HEK293 (cell line): ENCODE measurements at regions not wholly inside any gene's neighbourhood (a gene's known extent, or its start where the extent isn't known, plus 50 kb on each side); places are given as distances from the start of the nearest gene placed in this dataset.

Source experiments
- CTCF ChIA-PET: fragments of 350-600 bp; formaldehyde crosslinking; extraction: SDS; loops from one replicate; lab custom pipeline; 2021; ENCODE audit warnings: antibody characterized with exemption; lab: Yijun Ruan, JAX
- POLR2A ChIA-PET: fragments of 300-600 bp; formaldehyde crosslinking; extraction: SDS; loops from one replicate; lab custom pipeline; 2020; ENCODE audit warnings: antibody characterized with exemption, inconsistent platforms; lab: Yijun Ruan, JAX
- H3K27ac ChIP-seq: fragments of 200-500 bp; sonication (Bioruptor generic); 2 replicates; pipeline ENCODE4 v1.5.1; 2014; ENCODE audit warnings: low read depth, low read length, control low read depth, inconsistent platforms; ENCODE audit errors: extremely low read depth
- H3K36me3 ChIP-seq, 2 experiments: fragments of 200-500 bp in 1 of 2; sonication (Bioruptor generic) in 1 of 2; 1 replicate in 1 of 2; 2 replicates in 1 of 2; pipeline ENCODE4 v1.5.1; 2014 to 2017; ENCODE audit warnings: inconsistent platforms in 2 of 2, low read length in 2 of 2; ENCODE audit not compliant: control insufficient read depth in 2 of 2, insufficient read depth in 1 of 2
- H3K4me1 ChIP-seq: fragments of 200-500 bp; sonication (Bioruptor generic); 2 replicates; pipeline ENCODE4 v1.5.1; 2014; ENCODE audit warnings: mild to moderate bottlenecking, low read length, inconsistent platforms; ENCODE audit not compliant: control insufficient read depth, insufficient read depth
- H3K4me3 ChIP-seq: 2 replicates; pipeline ENCODE4 v1.5.1; 2011; ENCODE audit warnings: low read depth, mild to moderate bottlenecking, control low read depth, low read length, moderate library complexity
- H3K9me3 ChIP-seq: fragments of 200-500 bp; sonication (Bioruptor generic); 2 replicates; pipeline ENCODE4 v1.5.1; 2014; ENCODE audit warnings: low read depth, low read length, inconsistent platforms; ENCODE audit not compliant: control insufficient read depth, insufficient read depth
- GFI1B ChIP-seq: fragments of 450-650 bp; formaldehyde crosslinking; IDR thresholded peaks from 2 replicates; pipeline ENCODE4 v1.5.1; 2016; ENCODE audit warnings: missing biosample characterization, missing genetic modification characterization
- KLF7 ChIP-seq: fragments of 450-650 bp; formaldehyde crosslinking; IDR thresholded peaks from 2 replicates; pipeline ENCODE4 v1.5.1; 2016; ENCODE audit warnings: missing biosample characterization, missing genetic modification characterization, borderline replicate concordance
- KLF8 ChIP-seq: fragments of 450-650 bp; formaldehyde crosslinking; IDR thresholded peaks from 2 replicates; pipeline ENCODE4 v1.5.1; 2016; ENCODE audit warnings: missing biosample characterization, missing genetic modification characterization
- PATZ1 ChIP-seq: fragments of 450-650 bp; formaldehyde crosslinking; IDR thresholded peaks from 2 replicates; pipeline ENCODE4 v1.5.1; 2016; ENCODE audit warnings: missing biosample characterization, missing genetic modification characterization
- PRDM10 ChIP-seq: fragments of 450-650 bp; formaldehyde crosslinking; IDR thresholded peaks from 2 replicates; pipeline ENCODE4 v1.5.1; 2016; ENCODE audit warnings: missing biosample characterization, missing genetic modification characterization
- SP7 ChIP-seq: fragments of 450-650 bp; formaldehyde crosslinking; IDR thresholded peaks from 2 replicates; pipeline ENCODE4 v1.5.1; 2016; ENCODE audit warnings: missing biosample characterization, missing genetic modification characterization
- TCF7L2 ChIP-seq: IDR thresholded peaks from 2 replicates; pipeline ENCODE4 v1.6.1; 2011; ENCODE audit warnings: low read depth, mild to moderate bottlenecking, inconsistent platforms, low read length, moderate library complexity, borderline replicate concordance
- ZFP69B ChIP-seq: fragments of 450-650 bp; formaldehyde crosslinking; IDR thresholded peaks from 2 replicates; pipeline ENCODE4 v1.5.1; 2016; ENCODE audit warnings: missing biosample characterization, missing genetic modification characterization
- ZIC2 ChIP-seq: fragments of 450-650 bp; formaldehyde crosslinking; IDR thresholded peaks from 2 replicates; pipeline ENCODE4 v1.5.1; 2016; ENCODE audit warnings: missing biosample characterization, missing genetic modification characterization
- ZNF148 ChIP-seq: fragments of 450-650 bp; formaldehyde crosslinking; IDR thresholded peaks from 2 replicates; pipeline ENCODE4 v1.5.0; 2017; ENCODE audit warnings: missing biosample characterization, missing genetic modification characterization, borderline replicate concordance
- ZNF292 ChIP-seq: fragments of 450-650 bp; formaldehyde crosslinking; IDR thresholded peaks from 2 replicates; pipeline ENCODE4 v1.5.1; 2016; ENCODE audit warnings: low read depth, missing biosample characterization, missing genetic modification characterization, borderline replicate concordance
- ZNF311 ChIP-seq: fragments of 450-650 bp; formaldehyde crosslinking; IDR thresholded peaks from 2 replicates; pipeline ENCODE4 v1.5.1; 2017; ENCODE audit warnings: missing biosample characterization, missing genetic modification characterization, borderline replicate concordance
- ZNF341 ChIP-seq: fragments of 450-650 bp; formaldehyde crosslinking; IDR thresholded peaks from 2 replicates; pipeline ENCODE4; 2016; ENCODE audit warnings: low read depth, missing biosample characterization, missing genetic modification characterization
- ZNF48 ChIP-seq: fragments of 450-650 bp; formaldehyde crosslinking; IDR thresholded peaks from 2 replicates; pipeline ENCODE4 v1.5.1; 2016; ENCODE audit warnings: missing biosample characterization, missing genetic modification characterization
- ZNF561 ChIP-seq: fragments of 450-650 bp; IDR thresholded peaks from 2 replicates; pipeline ENCODE4 v1.5.1; 2018; ENCODE audit warnings: missing biosample characterization, missing genetic modification characterization, borderline replicate concordance
- ZNF571 ChIP-seq: fragments of 450-650 bp; formaldehyde crosslinking; IDR thresholded peaks from 2 replicates; pipeline ENCODE4 v1.5.0; 2017; ENCODE audit warnings: missing biosample characterization, missing genetic modification characterization
- ZNF596 ChIP-seq: fragments of 450-650 bp; IDR thresholded peaks from 2 replicates; pipeline ENCODE4 v1.5.0; 2018; ENCODE audit warnings: missing biosample characterization, mild to moderate bottlenecking, missing genetic modification characterization, moderate library complexity
- ZNF704 ChIP-seq: fragments of 450-650 bp; formaldehyde crosslinking; IDR thresholded peaks from 2 replicates; pipeline ENCODE4 v1.5.1; 2016; ENCODE audit warnings: missing biosample characterization, missing genetic modification characterization
- ZNF792 ChIP-seq: fragments of 450-650 bp; formaldehyde crosslinking; IDR thresholded peaks from 2 replicates; pipeline ENCODE4 v1.5.1; 2016; ENCODE audit warnings: missing biosample characterization, missing genetic modification characterization
- ZNF837 ChIP-seq: fragments of 450-650 bp; formaldehyde crosslinking; IDR thresholded peaks from 2 replicates; pipeline ENCODE4 v1.5.1; 2016; ENCODE audit warnings: missing biosample characterization, missing genetic modification characterization
- ZSCAN23 ChIP-seq: fragments of 450-650 bp; formaldehyde crosslinking; IDR thresholded peaks from 2 replicates; pipeline ENCODE4 v1.5.1; 2016; ENCODE audit warnings: missing biosample characterization, missing genetic modification characterization
- ZXDB ChIP-seq: fragments of 450-650 bp; formaldehyde crosslinking; IDR thresholded peaks from 2 replicates; pipeline ENCODE4 v1.5.1; 2016; ENCODE audit warnings: missing biosample characterization, missing genetic modification characterization

GRCh38 chr3:66113542-66113941, 74.8 kb upstream of the MAGI1 start:
- TF ChIP-seq ZNF837 (no peak), ZNF792 (no peak), ZNF704 (tag by site-specific recombination) (no peak), KLF8 (tag by site-specific recombination) (no peak)
- Histone ChIP-seq H3K9me3 (no peaks in the 10 kb centered on the region), H3K27ac (no peak overlapping the region), H3K36me3 (no peaks in the 10 kb centered on the region), H3K4me3 (no peak overlapping the region), H3K4me1 (no peaks in the 10 kb centered on the region)
- POLR2A ChIA-PET = no interaction called here
- CTCF ChIA-PET = interaction anchor here (0.6 kb wide), 1 partner anchor 163 kb away, joined by 3 read pairs; no protein-coding TSS in a partner anchor

GRCh38 chr3:66110840-66111239, 72.1 kb upstream of the MAGI1 start:
- Histone ChIP-seq H3K9me3 (no peaks in the 10 kb centered on the region), H3K4me1 (no peaks in the 10 kb centered on the region), H3K4me3 (no peak overlapping the region), H3K27ac (no peak overlapping the region), H3K36me3 (no peaks in the 10 kb centered on the region)
- POLR2A ChIA-PET = no interaction called here
- CTCF ChIA-PET = no interaction called here
- TF ChIP-seq PATZ1 (no peak), PRDM10 (tag by site-specific recombination) (peak; percentile 61), ZNF292 (tag by site-specific recombination) (no peak), ZNF148 (tag by site-specific recombination) (no peak), ZNF311 (tag by site-specific recombination) (no peak), ZNF571 (tag by site-specific recombination) (no peak)

- Histone ChIP-seq H3K36me3 (no peaks in the 10 kb centered on the region), H3K27ac (no peak overlapping the region), H3K4me3 (no peak overlapping the region), H3K4me1 (no peaks in the 10 kb centered on the region), H3K9me3 (no peaks in the 10 kb centered on the region)
- ChIA-PET POLR2A (interaction anchor here (0.6 kb wide), 1 partner anchor 65 kb away, joined by 3 read pairs; no protein-coding TSS in a partner anchor), CTCF (interaction anchor here (0.6 to 0.7 kb wide), 2 partner anchors 308 to 775 kb away, joined by 3 to 4 read pairs; no protein-coding TSS in a partner anchor)
- TF ChIP-seq GFI1B (tag by site-specific recombination) (no peak), ZXDB (tag by site-specific recombination) (no peak), ZFP69B (tag by site-specific recombination) (no peak), ZNF341 (tag by site-specific recombination) (no peak), ZNF704 (tag by site-specific recombination) (no peak), SP7 (no peak), ZNF48 (no peak), KLF7 (no peak), ZIC2 (no peak), ZSCAN23 (tag by site-specific recombination) (no peak), ZNF596 (no peak), ZNF571 (tag by site-specific recombination) (no peak), TCF7L2 (no peak), ZNF561 (tag by site-specific recombination) (no peak)
Measured at GRCh38 chr3:66107855-66108254, 69.1 kb upstream of the MAGI1 start.
